Midbrain (tissue), 1 donor: ENCODE measurements at regions not wholly inside any gene's neighbourhood (a gene's known extent, or its start where the extent isn't known, plus 50 kb on each side); places are given as distances from the start of the nearest gene placed in this dataset.

ENCODE experiments used
- DNase-seq: peaks from one replicate; lab custom pipeline; 2025; lab: John Stamatoyannopoulos, UW

- DNase-seq: no peak
Observed at GRCh38 chr1:222370081-222370912, 177.6 kb downstream of the HHIPL2 start.

GRCh38 chr1:222369148-222369547 is 178.8 kb downstream of the HHIPL2 start:
- no peak for DNase-seq

DNA sequence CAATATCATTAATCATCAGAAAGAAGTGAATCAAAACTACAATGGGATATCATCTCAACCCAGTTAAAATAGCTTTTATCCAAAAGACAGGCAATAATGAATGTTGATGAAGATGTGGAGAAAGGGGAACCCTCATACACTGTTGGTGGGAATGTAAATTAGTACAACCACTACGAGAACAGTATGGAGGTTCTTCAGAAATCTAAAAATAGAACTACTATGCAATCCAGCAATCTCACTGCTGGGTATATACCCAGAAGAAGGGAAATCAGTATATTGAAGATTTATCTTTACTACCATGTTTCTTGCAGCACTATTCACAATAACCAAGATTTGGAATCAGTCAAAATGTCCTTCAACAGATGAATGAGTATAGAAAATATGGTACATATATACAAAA is 189.8 kb downstream of the HHIPL2 start:
- DNase-seq: no peak

GRCh38 chr1:222357252-222357651 is 190.7 kb downstream of the HHIPL2 start:
- DNase-seq: no peak

GRCh38 chr1:222347627-222348026 is 200.3 kb downstream of the HHIPL2 start:
- DNase-seq: no peak

DNA sequence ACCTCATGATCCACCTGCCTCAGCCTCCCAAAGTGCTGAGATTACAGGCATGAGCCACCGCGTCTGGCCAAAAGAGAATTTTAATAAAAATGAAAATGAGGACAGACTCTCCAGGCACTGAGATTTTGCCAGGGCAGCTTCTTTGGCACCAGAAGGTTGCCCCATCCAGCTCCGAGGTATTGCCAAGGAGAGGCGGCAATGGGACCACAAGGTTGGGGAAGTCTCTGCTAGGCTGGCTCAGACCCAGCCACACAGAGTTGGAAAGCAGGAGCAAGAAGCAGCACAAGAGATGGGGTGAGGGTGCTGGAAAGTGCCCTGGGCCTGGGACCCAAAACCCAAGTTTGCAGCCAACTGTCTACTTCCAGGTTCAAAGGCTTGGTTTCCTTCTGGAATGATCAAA is 200.9 kb downstream of the HHIPL2 start:
- no peak for DNase-seq

DNA sequence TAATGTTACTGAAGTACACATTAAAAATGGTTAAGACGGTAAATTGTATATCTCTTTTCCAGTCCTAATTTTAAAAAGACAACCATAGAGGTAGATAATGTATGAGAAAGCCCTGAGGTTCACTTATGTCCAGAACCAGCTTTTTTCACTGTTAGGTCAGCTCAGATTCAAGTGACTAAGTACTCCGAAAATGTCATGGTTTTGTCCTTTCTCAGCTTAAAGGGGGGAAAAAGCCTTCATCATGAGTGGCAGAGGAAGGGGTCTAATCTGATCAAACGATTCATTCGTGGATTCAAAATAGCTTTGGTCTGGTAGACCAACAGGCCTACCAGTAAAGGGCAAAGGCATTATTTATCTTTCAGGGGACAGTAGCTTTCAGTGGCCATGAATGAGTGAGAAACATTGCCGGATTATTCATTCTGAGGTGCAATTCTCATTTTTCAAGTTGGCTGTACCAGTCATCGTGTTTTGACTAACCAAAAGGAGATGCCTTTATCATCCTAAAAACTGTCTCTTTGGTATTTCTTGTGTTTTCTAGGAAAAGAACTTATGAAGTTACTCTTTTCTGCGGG is 208.4 kb downstream of the HHIPL2 start:
- DNase-seq: no peak

DNA sequence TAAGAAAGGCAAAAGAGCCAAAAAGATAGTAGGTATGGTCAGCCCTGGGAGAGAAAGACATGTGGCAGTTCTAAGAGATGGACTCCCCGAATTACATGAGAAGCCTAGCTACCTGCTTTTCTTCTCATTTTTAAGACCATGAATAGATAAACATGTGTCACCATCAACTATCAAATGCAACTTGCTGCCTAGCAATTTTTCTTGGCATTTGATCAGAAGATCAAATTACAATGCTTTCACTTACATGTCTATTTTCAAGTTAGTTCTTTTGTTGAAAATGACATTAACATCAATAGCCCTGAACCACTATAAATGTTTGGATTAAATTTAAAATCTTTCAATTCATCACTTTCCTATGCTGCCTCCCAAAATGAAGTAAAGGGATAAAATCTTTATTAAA is 212.3 kb downstream of the HHIPL2 start:
- DNase-seq: no peak

GRCh38 chr1:222334026-222334680 is 213.8 kb downstream of the HHIPL2 start:
- DNase-seq: no peak

- DNase-seq: no peak
Observed at GRCh38 chr1:222331765-222332164, 216.1 kb downstream of the HHIPL2 start.

GRCh38 chr1:222331340-222331739 is 216.6 kb downstream of the HHIPL2 start:
- no peak for DNase-seq

- no peak for DNase-seq
Observed at GRCh38 chr1:222329493-222330045, 218.3 kb downstream of the HHIPL2 start.

DNA sequence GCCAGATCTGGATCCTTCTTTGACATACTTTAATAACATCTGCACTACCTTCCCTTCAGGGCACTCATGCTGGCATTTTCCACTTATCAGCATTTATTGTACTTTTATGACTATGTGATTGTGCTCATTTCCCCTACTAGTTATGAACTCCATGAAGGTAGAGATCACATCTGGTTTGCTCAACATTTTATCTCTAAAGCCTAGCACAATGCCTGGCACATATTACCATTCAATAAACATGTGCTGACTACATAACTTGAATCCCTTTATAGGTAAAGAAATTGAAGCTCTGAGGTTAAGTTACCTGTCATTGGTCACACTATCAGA is 221.2 kb downstream of the HHIPL2 start:
- no peak for DNase-seq

DNA sequence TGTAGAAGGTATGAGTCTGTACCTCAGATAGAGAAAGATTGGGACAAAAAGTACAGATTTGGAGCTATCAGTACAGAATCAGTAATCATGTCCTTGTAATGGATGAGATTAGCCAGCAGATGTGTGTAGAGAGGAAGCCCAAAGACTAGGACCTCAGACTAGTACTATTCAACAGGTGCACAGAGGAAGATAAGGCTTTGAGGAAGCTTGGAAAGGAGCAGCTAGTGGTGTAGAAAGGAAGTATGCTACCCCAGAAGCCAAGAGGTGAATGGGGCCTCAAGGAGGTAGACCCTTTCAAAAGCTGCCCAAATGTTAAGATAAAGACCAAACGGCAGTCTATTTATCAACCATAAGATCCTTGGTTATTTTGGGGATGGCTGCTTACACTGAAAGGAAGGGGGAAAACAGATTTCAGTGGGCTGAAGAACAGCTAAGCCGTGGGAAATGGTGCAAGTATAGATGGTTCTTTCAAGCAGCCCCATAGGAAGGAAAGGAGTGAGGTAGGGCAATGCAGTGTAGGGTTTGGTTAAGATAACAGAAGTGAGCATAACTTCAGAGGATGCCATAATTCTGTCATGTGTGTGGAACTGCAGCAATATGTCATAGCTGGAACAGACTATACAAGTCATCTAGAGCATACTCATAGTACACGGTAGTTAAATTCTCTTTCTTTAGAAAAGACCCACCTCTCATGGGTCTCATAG is 221.7 kb downstream of the HHIPL2 start:
- DNase-seq: no peak

GRCh38 chr1:222325506-222325905 is 222.4 kb downstream of the HHIPL2 start:
- no peak for DNase-seq

- DNase-seq: no peak
Observed at GRCh38 chr1:222314839-222315238, 233.1 kb downstream of the HHIPL2 start.

DNA sequence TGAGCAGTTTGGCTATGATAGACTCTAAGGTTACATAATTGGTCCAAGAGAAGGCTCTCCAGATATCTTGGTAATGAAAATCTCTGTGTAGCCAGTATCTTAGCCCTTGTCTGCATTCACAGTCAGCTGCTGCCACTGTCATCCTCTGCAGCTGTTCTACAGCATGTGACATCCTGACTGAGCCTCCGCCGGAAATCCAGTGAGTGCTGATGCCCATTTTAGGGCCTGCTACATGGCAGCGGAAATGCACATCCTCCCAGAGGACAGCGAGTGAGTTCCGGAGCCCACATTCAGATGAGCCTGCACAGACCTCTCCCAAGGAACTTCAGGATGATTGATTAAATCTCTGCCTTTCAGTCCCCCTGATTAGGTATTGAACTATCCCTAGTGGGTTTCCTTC is 237.1 kb downstream of the HHIPL2 start:
- DNase-seq: peak; percentile 6

DNA sequence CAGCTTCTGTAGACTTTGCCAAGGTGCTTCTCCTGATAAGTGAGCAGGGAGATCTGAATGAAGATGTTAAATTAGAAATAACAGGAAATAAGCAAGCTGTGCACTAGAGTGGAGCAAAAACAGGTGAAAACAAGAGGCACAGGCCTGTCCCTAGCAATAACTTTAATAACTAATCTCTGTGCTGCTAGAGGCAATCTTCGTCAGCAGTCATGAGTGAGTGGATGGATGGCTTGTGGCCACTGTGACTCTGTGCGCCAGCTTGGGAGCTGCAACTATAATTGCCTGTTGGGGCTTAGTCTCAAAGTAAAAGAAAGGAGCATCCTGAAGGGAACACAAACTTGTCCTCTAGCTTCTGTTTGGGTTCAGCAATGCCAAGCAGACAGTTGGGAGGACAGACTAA is 240.3 kb downstream of the HHIPL2 start:
- no peak for DNase-seq

- DNase-seq: no peak
Observed at GRCh38 chr1:222306512-222306911, 241.4 kb downstream of the HHIPL2 start.

- no peak for DNase-seq
Observed at GRCh38 chr1:222306011-222306410, 241.9 kb downstream of the HHIPL2 start.

- DNase-seq: no peak
Observed at GRCh38 chr1:222301652-222302051, 246.3 kb downstream of the HHIPL2 start.

DNA sequence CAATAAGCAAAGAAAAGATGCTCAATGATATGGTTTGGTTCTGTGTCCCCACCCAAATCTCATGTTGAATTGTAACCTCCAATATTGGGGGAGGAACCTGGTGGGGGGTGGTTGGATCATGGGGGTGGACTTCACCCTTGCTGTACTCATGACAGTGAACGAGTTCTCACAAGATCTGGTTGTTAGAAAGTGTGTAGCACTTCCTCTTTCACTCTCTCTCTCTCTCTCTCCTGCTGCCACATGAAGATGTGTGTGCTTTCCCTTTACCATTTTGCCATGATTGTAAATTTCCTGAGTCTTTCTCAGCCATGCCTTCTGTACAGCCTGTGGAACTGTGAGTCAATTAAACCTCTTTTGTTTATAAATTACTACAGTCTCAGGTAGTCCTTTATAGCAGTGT is 248.4 kb downstream of the HHIPL2 start:
- DNase-seq: no peak
